ENCODE measurements at regions not wholly inside any gene's neighbourhood (a gene's known extent, or its start where the extent isn't known, plus 50 kb on each side); places are given as distances from the start of the nearest gene placed in this dataset.

- ChIA-PET POLR2A (no interaction called here), CTCF (no interaction called here)
- DNase-seq, result no peak
Measured at GRCh38 chrX:39335513-39336235, 534.4 kb downstream of the MID1IP1 start.

GRCh38 chrX:39336671-39337311, 535.5 kb downstream of the MID1IP1 start:
- CTCF ChIA-PET, result no interaction called here
- peaks cover 3% of the 10 kb centered on the region for H3K9me3 Mint-ChIP-seq
- H3K4me3 Mint-ChIP-seq, result peak overlapping the region; percentile 5
- peak; percentile 86 for ATAC-seq
- DNase-seq, result peak; percentile 67
- peak overlapping the region; percentile 81 for H3K27ac Mint-ChIP-seq
- H3K36me3 Mint-ChIP-seq (ENCODE audit: low read depth), result peaks cover 5% of the 10 kb centered on the region
- TF ChIP-seq CTCF (IDR thresholded peaks at IDR 0.05), result no peak
- POLR2A ChIA-PET, result interaction anchor here (0.9 kb wide), 1 partner anchor 22 kb away, joined by 5 read pairs; no protein-coding TSS in a partner anchor
- H3K4me1 Mint-ChIP-seq (ENCODE audit: low read depth), result peaks cover 42% of the 10 kb centered on the region
- H3K27me3 Mint-ChIP-seq, result no peaks in the 10 kb centered on the region
- intact Hi-C loops (cut with micrococcal nuclease), result loop anchor here (10.0 kb wide), 1 partner anchor 88 kb away; no protein-coding TSS in a partner anchor

More at GRCh38 chrX:39335513-39336235, 534.4 kb downstream of the MID1IP1 start:
- intact Hi-C loops (cut with micrococcal nuclease), result loop anchor here (10.0 kb wide), 1 partner anchor 89 kb away; no protein-coding TSS in a partner anchor
- H3K27ac Mint-ChIP-seq, result peak overlapping the region; percentile 81
- peaks cover 5% of the 10 kb centered on the region for H3K36me3 Mint-ChIP-seq (ENCODE audit: low read depth)
- no peaks in the 10 kb centered on the region for H3K27me3 Mint-ChIP-seq
- H3K4me3 Mint-ChIP-seq, result no peak overlapping the region
- peaks cover 53% of the 10 kb centered on the region for H3K4me1 Mint-ChIP-seq (ENCODE audit: low read depth)
- peaks cover 5% of the 10 kb centered on the region for H3K9me3 Mint-ChIP-seq
- no peak for TF ChIP-seq CTCF (IDR thresholded peaks at IDR 0.05)
- ATAC-seq, result no peak

- peaks cover 2% of the 10 kb centered on the region for H3K36me3 Mint-ChIP-seq (ENCODE audit: low read depth)
- no peak for DNase-seq
- intact Hi-C loops (cut with micrococcal nuclease), result loop anchor here (10.0 kb wide), 1 partner anchor 87 kb away; no protein-coding TSS in a partner anchor
- peaks cover 2% of the 10 kb centered on the region for H3K9me3 Mint-ChIP-seq
- no peak for ATAC-seq
- H3K27ac Mint-ChIP-seq, result peak overlapping the region; percentile 81
- no peak for TF ChIP-seq CTCF (IDR thresholded peaks at IDR 0.05)
- POLR2A ChIA-PET, result interaction anchor here (0.9 to 1.3 kb wide), 2 partner anchors 23 to 134 kb away, joined by 3 to 5 read pairs; no protein-coding TSS in a partner anchor
- no peak overlapping the region for H3K4me3 Mint-ChIP-seq
- CTCF ChIA-PET, result no interaction called here
- H3K27me3 Mint-ChIP-seq, result no peaks in the 10 kb centered on the region
- H3K4me1 Mint-ChIP-seq (ENCODE audit: low read depth), result peaks cover 35% of the 10 kb centered on the region
Measured at GRCh38 chrX:39337451-39337850, 536.2 kb downstream of the MID1IP1 start.

GRCh38 chrX:39338583-39338982, 537.3 kb downstream of the MID1IP1 start:
- DNase-seq (no peak), ATAC-seq (no peak)
- Mint-ChIP-seq H3K27me3 (no peaks in the 10 kb centered on the region), H3K36me3 (ENCODE audit: low read depth) (peaks cover 2% of the 10 kb centered on the region), H3K4me1 (ENCODE audit: low read depth) (peaks cover 27% of the 10 kb centered on the region), H3K4me3 (no peak overlapping the region), H3K27ac (no peak overlapping the region), H3K9me3 (no peaks in the 10 kb centered on the region)
- POLR2A ChIA-PET, result interaction anchor here (1.3 kb wide), 1 partner anchor 135 kb away, joined by 3 read pairs; no protein-coding TSS in a partner anchor
- CTCF ChIA-PET, result no interaction called here
- TF ChIP-seq CTCF (IDR thresholded peaks at IDR 0.05), result no peak
- intact Hi-C loops (cut with micrococcal nuclease), result loop anchor here (10.0 kb wide), 1 partner anchor 86 kb away; no protein-coding TSS in a partner anchor
